A549 (cell line): ENCODE measurements at regions not wholly inside any gene's neighbourhood (a gene's known extent, or its start where the extent isn't known, plus 50 kb on each side); places are given as distances from the start of the nearest gene placed in this dataset.

Experiments used
- ATAC-seq, 2 experiments: fragments of 200-7000 bp in 1 of 2; fragments of >200 bp in 1 of 2; cut with Nextera tagmentation in 1 of 2; cut with Tn5 transposase in 1 of 2; 3 replicates each; pipeline versions ENCODE4 v1.8.0 to v1.9.1; 2018 to 2020; ENCODE audit warnings: mild to moderate bottlenecking in 1 of 2, moderate library complexity in 1 of 2
- CTCF ChIA-PET: fragments of 300-600 bp; sonication (Branson Sonifier 250); formaldehyde crosslinking; extraction: SDS; loops from one replicate; lab custom pipeline; 2021; ENCODE audit warnings: antibody characterized with exemption, inconsistent platforms; lab: Yijun Ruan, JAX
- POLR2A ChIA-PET: fragments of 350-600 bp; formaldehyde crosslinking; extraction: SDS; loops from one replicate; lab custom pipeline; 2021; ENCODE audit warnings: antibody characterized with exemption, inconsistent platforms; lab: Yijun Ruan, JAX
- DNase-seq, 2 experiments: peaks; one replicate each; pipeline versions ENCODE4 v3.0.0 to v3.0.0-alpha.2; 2011 to 2016; ENCODE audit warnings: low read depth in 1 of 2, low spot score in 1 of 2
- FAIRE-seq: peaks from 2 replicates; lab custom pipeline; 2011; peaks lifted over from hg19 to GRCh38; lab: Jason Lieb, UNC
- H3K27ac ChIP-seq, 2 experiments: fragments of >200 bp; sonication (Bioruptor Twin); formaldehyde crosslinking; 3 replicates each; pipeline ENCODE4 v1.5.1; 2016 to 2017
- H3K4me1 ChIP-seq: fragments of >200 bp; sonication (Bioruptor Twin); formaldehyde crosslinking; 3 replicates; pipeline ENCODE4 v1.6.1; 2016
- H3K4me2 ChIP-seq: fragments of >200 bp; sonication (Bioruptor Twin); formaldehyde crosslinking; 3 replicates; pipeline ENCODE4 v1.6.1; 2016
- H3K4me3 ChIP-seq: fragments of >200 bp; sonication (Bioruptor Twin); formaldehyde crosslinking; 3 replicates; pipeline ENCODE4 v1.5.1; 2016
- H3K9me3 ChIP-seq: fragments of >200 bp; sonication (Bioruptor Twin); formaldehyde crosslinking; 3 replicates; pipeline ENCODE4 v1.6.1; 2016
- ATOH8 ChIP-seq: fragments of 250-450 bp; sonication (Bioruptor Pico); IDR thresholded peaks from 2 replicates; pipeline ENCODE4 v1.5.0; 2020; ENCODE audit warnings: low read depth, mild to moderate bottlenecking, moderate library complexity
- BHLHE40 ChIP-seq: IDR thresholded peaks from 2 replicates; pipeline ENCODE4 v1.6.1; 2012; ENCODE audit warnings: low read depth, low read length, inconsistent platforms
- CBX2 ChIP-seq: fragments of 200-600 bp; sonication (generic); IDR thresholded peaks from 2 replicates; pipeline ENCODE4 v1.6.1; 2016; ENCODE audit warnings: low read depth, mild to moderate bottlenecking, borderline replicate concordance
- CEBPB ChIP-seq, 2 experiments: fragments of >200 bp in 1 of 2; sonication (Bioruptor Twin) in 1 of 2; formaldehyde crosslinking in 1 of 2; IDR thresholded peaks; 2 replicates each; pipeline ENCODE4 v1.6.1; 2012 to 2016
- CHD2 ChIP-seq: fragments of 150-350 bp; IDR thresholded peaks from 2 replicates; pipeline ENCODE4 v1.6.1; 2014; ENCODE audit warnings: low read length; ENCODE audit not compliant: partially characterized antibody
- CHD4 ChIP-seq: fragments of 200-600 bp; sonication (generic); IDR thresholded peaks from 2 replicates; pipeline ENCODE4 v1.6.1; 2016; ENCODE audit warnings: antibody characterized with exemption, mild to moderate bottlenecking, borderline replicate concordance
- EHF ChIP-seq: fragments of 250-450 bp; sonication (Bioruptor Pico); IDR thresholded peaks from 2 replicates; pipeline ENCODE4 v1.5.0; 2020; ENCODE audit warnings: mild to moderate bottlenecking
- EHMT2 ChIP-seq: fragments of 200-600 bp; sonication (generic); IDR thresholded peaks from 2 replicates; pipeline ENCODE4 v1.6.1; 2016; ENCODE audit warnings: antibody characterized with exemption, low read depth, mild to moderate bottlenecking, moderate library complexity
- EP300 ChIP-seq, 2 experiments: fragments of >200 bp; sonication (Bioruptor Twin); formaldehyde crosslinking; IDR thresholded peaks; 2 replicates in 1 of 2; 3 replicates in 1 of 2; pipeline ENCODE4 v1.6.1; 2016 to 2017
- FOSL2 ChIP-seq, 2 experiments: fragments of 450-650 bp in 1 of 2; fragments of >200 bp in 1 of 2; sonication (Bioruptor Twin) in 1 of 2; formaldehyde crosslinking; IDR thresholded peaks; 2 replicates each; pipeline versions ENCODE4 v1.5.0 to v1.6.1; 2016 to 2020; ENCODE audit warnings: mild to moderate bottlenecking in 1 of 2, moderate library complexity in 1 of 2
- GATA3 ChIP-seq: IDR thresholded peaks from 2 replicates; pipeline ENCODE4 v1.6.1; 2012; ENCODE audit warnings: borderline replicate concordance
- HDAC2 ChIP-seq: fragments of 200-600 bp; sonication (generic); IDR thresholded peaks from 2 replicates; pipeline ENCODE4 v1.6.1; 2016
- HOXA7 ChIP-seq: fragments of 250-450 bp; sonication (Bioruptor Pico); IDR thresholded peaks from 2 replicates; pipeline ENCODE4 v1.5.0; 2020; ENCODE audit warnings: mild to moderate bottlenecking, moderate library complexity
- HOXB5 ChIP-seq: fragments of 250-450 bp; sonication (Bioruptor Pico); IDR thresholded peaks from 2 replicates; pipeline ENCODE4 v1.5.0; 2020; ENCODE audit warnings: mild to moderate bottlenecking, moderate library complexity
- JUN ChIP-seq, 2 experiments: fragments of >200 bp; sonication (Bioruptor Twin); formaldehyde crosslinking; IDR thresholded peaks; 2 replicates in 1 of 2; 3 replicates in 1 of 2; pipeline ENCODE4 v1.6.1; 2016 to 2017
- KDM1A ChIP-seq: fragments of 200-600 bp; sonication (generic); IDR thresholded peaks from 2 replicates; pipeline ENCODE4 v1.6.1; 2016; ENCODE audit warnings: low read depth, mild to moderate bottlenecking
- KDM5A ChIP-seq: fragments of 200-600 bp; sonication (generic); IDR thresholded peaks from 2 replicates; pipeline ENCODE4 v1.6.1; 2016; ENCODE audit warnings: antibody characterized with exemption, mild to moderate bottlenecking
- MAFK ChIP-seq: fragments of 450-650 bp; IDR thresholded peaks from 2 replicates; pipeline ENCODE4 v1.6.1; 2014; ENCODE audit not compliant: partially characterized antibody
- MAZ ChIP-seq: fragments of 150-350 bp; IDR thresholded peaks from 2 replicates; pipeline ENCODE4 v1.6.1; 2014; ENCODE audit warnings: antibody characterized with exemption, low read depth, low read length, borderline replicate concordance
- MYC ChIP-seq: IDR thresholded peaks from 2 replicates; pipeline ENCODE4 v1.6.1; 2012; ENCODE audit warnings: mild to moderate bottlenecking, inconsistent platforms, low read length, improper control_type of control experiment, borderline replicate concordance
- NFE2L2 ChIP-seq: fragments of 150-350 bp; conservative IDR thresholded peaks from 2 replicates; pipeline ENCODE4 v1.6.1; 2014; ENCODE audit warnings: low read length
- PBX3 ChIP-seq: IDR thresholded peaks from 2 replicates; pipeline ENCODE4 v1.6.1; 2012
- PHF8 ChIP-seq: fragments of 200-600 bp; sonication (generic); IDR thresholded peaks from 2 replicates; pipeline ENCODE4 v1.6.1; 2016; ENCODE audit warnings: low read depth, mild to moderate bottlenecking, antibody characterized with exemption, moderate library complexity, borderline replicate concordance
- POLR2A ChIP-seq: IDR thresholded peaks from 2 replicates; pipeline ENCODE4 v1.6.1; 2012; ENCODE audit warnings: mild to moderate bottlenecking, low read length
- RAD21 ChIP-seq, 2 experiments: fragments of >200 bp in 1 of 2; sonication (Bioruptor Twin) in 1 of 2; formaldehyde crosslinking in 1 of 2; IDR thresholded peaks in 1 of 2; conservative IDR thresholded peaks in 1 of 2; 2 replicates in 1 of 2; 3 replicates in 1 of 2; pipeline ENCODE4 v1.6.1; 2012 to 2018; ENCODE audit warnings: inconsistent platforms in 1 of 2
- RARB ChIP-seq: fragments of 250-450 bp; sonication (Bioruptor Pico); IDR thresholded peaks from 2 replicates; pipeline ENCODE4 v1.8.0; 2021; ENCODE audit warnings: mild to moderate bottlenecking, moderate library complexity
- RFX5 ChIP-seq: fragments of 450-650 bp; IDR thresholded peaks from 2 replicates; pipeline ENCODE4 v1.7.1; 2014; ENCODE audit warnings: antibody characterized with exemption, mild to moderate bottlenecking, moderate library complexity
- SREBF2 ChIP-seq: fragments of 450-650 bp; IDR thresholded peaks from 2 replicates; pipeline ENCODE4 v1.6.1; 2014; ENCODE audit warnings: mild to moderate bottlenecking, moderate library complexity
- TP53 ChIP-seq: fragments of 250-450 bp; sonication (Bioruptor Pico); IDR thresholded peaks from 2 replicates; pipeline ENCODE4 v1.5.0; 2021; ENCODE audit warnings: mild to moderate bottlenecking, moderate library complexity
- WGBS: methylation state at CpG from one replicate; pipeline ENCODE4 v1.1.6; 2017; ENCODE audit errors: missing lambda C conversion rate; 5-methylcytosine and 5-hydroxymethylcytosine counted together
- TF ChIP-seq, protein P1 (sequence below): IDR thresholded peaks from 2 replicates; pipeline ENCODE4 v1.6.1; 2012; ENCODE audit warnings: low read depth, borderline replicate concordance

GRCh38 chr1:227451057-227451456 is 112.3 kb upstream of the ZNF678 start:
- Histone ChIP-seq H3K4me2 (no peak overlapping the region), H3K27ac (no peak overlapping the region), H3K4me3 (no peak overlapping the region), H3K9me3 (peaks cover 2% of the 10 kb centered on the region; the same call in 1 of the 3 replicates), H3K4me1 (no peaks in the 10 kb centered on the region)
- TF ChIP-seq JUN (IDR thresholded peaks at IDR 0.05) (no peak), FOSL2 (IDR thresholded peaks at IDR 0.05) (no peak), FOSL2 (CRISPR knock-in tag; IDR thresholded peaks at IDR 0.05) (no peak), HOXA7 (no peak), TP53 (CRISPR knock-in tag) (no peak), KDM1A (no peak), RARB (CRISPR knock-in tag) (no peak), BHLHE40 (no peak)
- FAIRE-seq, result no peak
- 36% methylated on average over 2 of the region's 2 CpGs for WGBS
- DNase-seq, result no peak
- ChIA-PET POLR2A (no interaction called here), CTCF (no interaction called here)
- no peak for ATAC-seq

DNA sequence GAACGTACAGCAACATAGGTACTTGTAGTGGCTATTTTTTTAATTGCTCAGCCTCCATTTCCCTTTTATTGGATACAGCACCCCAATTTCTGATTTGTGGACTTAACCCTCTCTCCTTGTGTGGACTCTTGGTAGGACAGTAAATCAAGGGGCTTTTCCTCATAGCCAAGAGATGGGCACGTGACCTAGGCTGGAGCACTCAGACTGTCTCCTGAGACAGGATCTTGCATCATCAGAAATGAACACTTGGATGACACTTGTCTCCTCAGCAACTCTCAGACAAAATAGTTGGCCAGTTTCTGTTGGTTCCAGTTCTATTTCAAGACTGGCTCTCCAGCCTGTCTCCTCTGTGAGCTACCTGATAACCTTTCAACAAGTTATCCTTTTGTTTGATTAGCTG is 112.9 kb upstream of the ZNF678 start:
- DNase-seq (no peak), ATAC-seq (no peak), FAIRE-seq (no peak)
- POLR2A ChIA-PET, result no interaction called here
- H3K9me3 ChIP-seq, result peaks cover 2% of the 10 kb centered on the region; the same call in 1 of the 3 replicates
- TF ChIP-seq EP300 (IDR thresholded peaks at IDR 0.05), result no peak
- H3K4me2 ChIP-seq, result no peak overlapping the region
- H3K4me3 ChIP-seq, result no peak overlapping the region
- H3K27ac ChIP-seq, result no peak overlapping the region
- CTCF ChIA-PET, result interaction anchor here (1.0 to 4.5 kb wide), 2 partner anchors 12 to 19 kb away, joined by 4 to 31 read pairs; no protein-coding TSS in a partner anchor
- 41% methylated on average over 2 of the region's 2 CpGs for WGBS
- H3K4me1 ChIP-seq, result no peaks in the 10 kb centered on the region

- Histone ChIP-seq H3K4me3 (no peak overlapping the region), H3K4me2 (no peak overlapping the region), H3K4me1 (no peaks in the 10 kb centered on the region), H3K27ac (no peak overlapping the region), H3K9me3 (peaks cover 2% of the 10 kb centered on the region; the same call in 1 of the 3 replicates)
- no peak for ATAC-seq
- CTCF ChIA-PET, result interaction anchor here (0.8 to 4.5 kb wide), 5 partner anchors 11 to 309 kb away, joined by 3 to 31 read pairs (median 4); no protein-coding TSS in a partner anchor
- WGBS, result 56% methylated on average over 11 of the region's 11 CpGs
- TF ChIP-seq HDAC2 (no peak), FOSL2 (IDR thresholded peaks at IDR 0.05) (no peak), FOSL2 (CRISPR knock-in tag; IDR thresholded peaks at IDR 0.05) (no peak), CBX2 (no peak), RFX5 (no peak), MAZ (no peak), MYC (no peak), SREBF2 (no peak), CHD4 (no peak), KDM5A (no peak), CHD2 (no peak), PHF8 (no peak), EHMT2 (no peak), CEBPB (IDR thresholded peaks at IDR 0.05) (no peak)
- no peak for DNase-seq
- FAIRE-seq, result no peak
- POLR2A ChIA-PET, result no interaction called here
Observed at GRCh38 chr1:227449741-227450441, 113.5 kb upstream of the ZNF678 start.

DNA sequence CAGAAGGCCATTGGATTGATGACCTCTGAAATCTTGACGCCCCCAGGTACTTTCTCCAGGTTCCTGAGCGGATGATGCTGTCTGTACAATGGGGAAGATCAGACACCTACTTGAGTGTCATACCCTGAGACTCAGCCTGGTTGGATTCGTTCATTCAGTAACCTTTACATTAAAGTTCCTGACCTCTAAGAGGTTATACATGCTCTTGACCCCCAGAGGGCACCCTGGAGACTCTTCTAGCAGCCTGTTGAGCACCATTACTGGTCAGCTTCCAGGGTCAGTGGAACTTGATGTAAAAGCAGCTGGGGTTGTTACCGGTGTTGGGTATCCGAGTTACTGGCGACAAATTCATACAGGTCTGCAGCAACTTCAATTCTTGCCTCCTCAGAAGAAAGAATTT is 114.3 kb upstream of the ZNF678 start:
- CTCF ChIA-PET, result interaction anchor here (0.8 to 4.5 kb wide), 5 partner anchors 10 to 815 kb away, joined by 3 to 31 read pairs (median 4); no protein-coding TSS in a partner anchor
- peak in 1 of 2 experiments; percentile 71; a peak in 3 of 6 replicates for ATAC-seq
- TF ChIP-seq GATA3, result no peak
- no peak for TF ChIP-seq EP300 (IDR thresholded peaks at IDR 0.05)
- TF ChIP-seq MAFK, result no peak
- no peak for TF ChIP-seq PBX3
- no peak for TF ChIP-seq POLR2A
- TF ChIP-seq PHF8, result no peak
- no peak for TF ChIP-seq EHF
- no peak for TF ChIP-seq ATOH8 (CRISPR knock-in tag)
- TF ChIP-seq RAD21 (conservative IDR thresholded peaks at IDR 0.05 in 1 of 2, IDR thresholded peaks at IDR 0.05 in 1 of 2), result peak in 1 of 2 experiments; percentile 48; a peak in 2 of 5 replicates
- TF ChIP-seq HOXB5, result no peak
- no peak for TF ChIP-seq JUN (IDR thresholded peaks at IDR 0.05)
- TF ChIP-seq, protein P1, sequence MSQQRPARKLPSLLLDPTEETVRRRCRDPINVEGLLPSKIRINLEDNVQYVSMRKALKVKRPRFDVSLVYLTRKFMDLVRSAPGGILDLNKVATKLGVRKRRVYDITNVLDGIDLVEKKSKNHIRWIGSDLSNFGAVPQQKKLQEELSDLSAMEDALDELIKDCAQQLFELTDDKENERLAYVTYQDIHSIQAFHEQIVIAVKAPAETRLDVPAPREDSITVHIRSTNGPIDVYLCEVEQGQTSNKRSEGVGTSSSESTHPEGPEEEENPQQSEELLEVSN, result no peak
- no peak for TF ChIP-seq NFE2L2

More for the DNA sequence above, 114.3 kb upstream of the ZNF678 start:
- Histone ChIP-seq H3K4me3 (no peak overlapping the region), H3K27ac (no peak overlapping the region), H3K9me3 (peaks cover 2% of the 10 kb centered on the region; the same call in 1 of the 3 replicates), H3K4me1 (no peaks in the 10 kb centered on the region), H3K4me2 (no peak overlapping the region)
- FAIRE-seq (no peak), DNase-seq (peak in 1 of 2 experiments; percentile 57)
- 24% methylated on average over 6 of the region's 6 CpGs for WGBS
- POLR2A ChIA-PET, result no interaction called here
